Activated naive CD8-positive, alpha-beta T cell treated with anti-CD3 and anti-CD28 coated beads, Interleukin-2, amount 50 U/mL, for 24 hours (primary cell): ENCODE measurements at regions not wholly inside any gene's neighbourhood (a gene's known extent, or its start where the extent isn't known, plus 50 kb on each side); places are given as distances from the start of the nearest gene placed in this dataset.
"Not testable (repeated sequence)": the region's sequence is repeated elsewhere in the genome, so short reads cannot be mapped to it uniquely, and the experiment has no call there.

Source experiments
- ATAC-seq: fragments of 150-1000 bp; cut with Tn5 transposase; one replicate; pipeline ENCODE4 v1.10.0; 2021
- DNase-seq: peaks from one replicate; pipeline ENCODE4 v3.0.0; 2021
- H3K27ac Mint-ChIP-seq: one replicate; pipeline ENCODE4 v1.8.0; 2021; ENCODE audit warnings: mild to moderate bottlenecking, mixed read lengths
- H3K27me3 Mint-ChIP-seq: one replicate; pipeline ENCODE4 v1.8.0; 2021; ENCODE audit warnings: mixed read lengths
- H3K36me3 Mint-ChIP-seq: one replicate; pipeline ENCODE4 v1.8.0; 2021; ENCODE audit warnings: low read depth, mixed read lengths
- H3K4me1 Mint-ChIP-seq: one replicate; pipeline ENCODE4 v1.8.0; 2021; ENCODE audit warnings: mixed read lengths
- H3K4me3 Mint-ChIP-seq: one replicate; pipeline ENCODE4 v1.8.0; 2021; ENCODE audit warnings: mild to moderate bottlenecking, moderate library complexity, mixed read lengths
- H3K9me3 Mint-ChIP-seq: one replicate; pipeline ENCODE4 v1.8.0; 2021; ENCODE audit warnings: mixed read lengths

GRCh38 chr6:19994909-19995308 is 157.7 kb downstream of the ID4 start:
- ATAC-seq (no peak), DNase-seq (no peak)
- Mint-ChIP-seq H3K36me3 (no peaks in the 10 kb centered on the region), H3K4me3 (no peak overlapping the region), H3K27ac (no peak overlapping the region), H3K27me3 (peaks cover 4% of the 10 kb centered on the region), H3K9me3 (peaks cover 5% of the 10 kb centered on the region), H3K4me1 (no peaks in the 10 kb centered on the region)

- no peak for ATAC-seq
- no peak for DNase-seq
- Mint-ChIP-seq H3K4me1 (no peaks in the 10 kb centered on the region), H3K36me3 (no peaks in the 10 kb centered on the region), H3K27ac (no peak overlapping the region), H3K4me3 (no peak overlapping the region), H3K9me3 (peaks cover 7% of the 10 kb centered on the region), H3K27me3 (peaks cover 4% of the 10 kb centered on the region)
Observed at GRCh38 chr6:19995575-19996257, 158.5 kb downstream of the ID4 start.

GRCh38 chr6:19997104-19997503 is 159.9 kb downstream of the ID4 start:
- DNase-seq (no peak), ATAC-seq (no peak)
- Mint-ChIP-seq H3K27ac (no peak overlapping the region), H3K4me3 (no peak overlapping the region), H3K4me1 (no peaks in the 10 kb centered on the region), H3K36me3 (no peaks in the 10 kb centered on the region), H3K9me3 (peaks cover 10% of the 10 kb centered on the region), H3K27me3 (peaks cover 3% of the 10 kb centered on the region)

- Mint-ChIP-seq H3K27ac (no peak overlapping the region), H3K36me3 (no peaks in the 10 kb centered on the region), H3K4me1 (no peaks in the 10 kb centered on the region), H3K4me3 (no peak overlapping the region), H3K27me3 (peaks cover 2% of the 10 kb centered on the region), H3K9me3 (peaks cover 10% of the 10 kb centered on the region)
- ATAC-seq (no peak), DNase-seq (no peak)
Observed at GRCh38 chr6:19998541-19998940, 161.4 kb downstream of the ID4 start.

GRCh38 chr6:19999319-20000191 is 162.4 kb downstream of the ID4 start:
- H3K36me3 Mint-ChIP-seq = no peaks in the 10 kb centered on the region
- peak; percentile 93 for ATAC-seq
- H3K9me3 Mint-ChIP-seq = peaks cover 10% of the 10 kb centered on the region
- no peaks in the 10 kb centered on the region for H3K4me1 Mint-ChIP-seq
- DNase-seq = no peak
- no peak overlapping the region for H3K27ac Mint-ChIP-seq
- peaks cover 2% of the 10 kb centered on the region for H3K27me3 Mint-ChIP-seq
- H3K4me3 Mint-ChIP-seq = no peak overlapping the region

- H3K4me3 Mint-ChIP-seq = no peak overlapping the region
- no peak for ATAC-seq
- no peak for DNase-seq
- no peaks in the 10 kb centered on the region for H3K4me1 Mint-ChIP-seq
- peaks cover 10% of the 10 kb centered on the region for H3K9me3 Mint-ChIP-seq
- H3K27me3 Mint-ChIP-seq = peaks cover 2% of the 10 kb centered on the region
- no peak overlapping the region for H3K27ac Mint-ChIP-seq
- H3K36me3 Mint-ChIP-seq = no peaks in the 10 kb centered on the region
Observed at GRCh38 chr6:20001286-20001685, 164.1 kb downstream of the ID4 start.

- H3K4me1 Mint-ChIP-seq = no peaks in the 10 kb centered on the region
- H3K36me3 Mint-ChIP-seq = no peaks in the 10 kb centered on the region
- H3K27me3 Mint-ChIP-seq = peaks cover 5% of the 10 kb centered on the region
- ATAC-seq = no peak
- H3K27ac Mint-ChIP-seq = no peak overlapping the region
- no peak for DNase-seq
- H3K4me3 Mint-ChIP-seq = no peak overlapping the region
- H3K9me3 Mint-ChIP-seq = peaks cover 3% of the 10 kb centered on the region
Observed at GRCh38 chr6:20006037-20006436, 168.9 kb downstream of the ID4 start.

- ATAC-seq = no peak
- peaks cover 8% of the 10 kb centered on the region for H3K27me3 Mint-ChIP-seq
- no peaks in the 10 kb centered on the region for H3K36me3 Mint-ChIP-seq
- no peak overlapping the region for H3K4me3 Mint-ChIP-seq
- no peaks in the 10 kb centered on the region for H3K4me1 Mint-ChIP-seq
- no peak for DNase-seq
- no peak overlapping the region for H3K27ac Mint-ChIP-seq
- H3K9me3 Mint-ChIP-seq = no peaks in the 10 kb centered on the region
Observed at GRCh38 chr6:20008131-20008530, 171.0 kb downstream of the ID4 start.

GRCh38 chr6:20013066-20013861 is 176.1 kb downstream of the ID4 start:
- Mint-ChIP-seq H3K9me3 (no peaks in the 10 kb centered on the region), H3K36me3 (no peaks in the 10 kb centered on the region), H3K4me1 (no peaks in the 10 kb centered on the region), H3K27me3 (peaks cover 3% of the 10 kb centered on the region), H3K27ac (no peak overlapping the region), H3K4me3 (no peak overlapping the region)
- DNase-seq = no peak
- ATAC-seq = no peak

GRCh38 chr6:20014508-20014907 is 177.3 kb downstream of the ID4 start:
- H3K36me3 Mint-ChIP-seq = no peaks in the 10 kb centered on the region
- H3K27ac Mint-ChIP-seq = no peak overlapping the region
- DNase-seq (no peak), ATAC-seq (no peak)
- no peak overlapping the region for H3K4me3 Mint-ChIP-seq
- peaks cover 3% of the 10 kb centered on the region for H3K27me3 Mint-ChIP-seq
- no peaks in the 10 kb centered on the region for H3K9me3 Mint-ChIP-seq
- no peaks in the 10 kb centered on the region for H3K4me1 Mint-ChIP-seq

GRCh38 chr6:20020526-20020925 is 183.4 kb downstream of the ID4 start:
- Mint-ChIP-seq H3K27ac (no peak overlapping the region), H3K9me3 (peaks cover 3% of the 10 kb centered on the region), H3K4me1 (peaks cover 15% of the 10 kb centered on the region), H3K27me3 (peaks cover 14% of the 10 kb centered on the region), H3K4me3 (no peak overlapping the region), H3K36me3 (no peaks in the 10 kb centered on the region)
- ATAC-seq (no peak), DNase-seq (no peak)

GRCh38 chr6:20021795-20022194 is 184.6 kb downstream of the ID4 start:
- Mint-ChIP-seq H3K9me3 (peaks cover 3% of the 10 kb centered on the region), H3K4me3 (no peak overlapping the region), H3K36me3 (no peaks in the 10 kb centered on the region), H3K4me1 (peaks cover 15% of the 10 kb centered on the region), H3K27me3 (peaks cover 17% of the 10 kb centered on the region), H3K27ac (no peak overlapping the region)
- ATAC-seq (no peak), DNase-seq (no peak)

GRCh38 chr6:20023549-20024315 is 186.6 kb downstream of the ID4 start:
- DNase-seq (peak; percentile 33), ATAC-seq (peak; percentile 71)
- Mint-ChIP-seq H3K4me3 (peak overlapping the region; percentile 73), H3K27me3 (peaks cover 30% of the 10 kb centered on the region), H3K4me1 (peaks cover 15% of the 10 kb centered on the region), H3K27ac (peak overlapping the region; percentile 63)
- not testable (repeated sequence) for H3K9me3 Mint-ChIP-seq, H3K36me3 Mint-ChIP-seq

- peaks cover 3% of the 10 kb centered on the region for H3K9me3 Mint-ChIP-seq
Observed at GRCh38 chr6:20024316-20024673, 187.1 kb downstream of the ID4 start.

More at GRCh38 chr6:20024316-20024673, 187.1 kb downstream of the ID4 start:
- no peak overlapping the region for H3K27ac Mint-ChIP-seq
- DNase-seq (no peak), ATAC-seq (no peak)
- peak overlapping the region; percentile 73 for H3K4me3 Mint-ChIP-seq
- no peaks in the 10 kb centered on the region for H3K36me3 Mint-ChIP-seq
- peaks cover 15% of the 10 kb centered on the region for H3K4me1 Mint-ChIP-seq
- peaks cover 30% of the 10 kb centered on the region for H3K27me3 Mint-ChIP-seq
